DMS53 (cell line): ENCODE measurements at regions not wholly inside any gene's neighbourhood (a gene's known extent, or its start where the extent isn't known, plus 50 kb on each side); places are given as distances from the start of the nearest gene placed in this dataset.
"Not testable (repeated sequence)": the region's sequence is repeated elsewhere in the genome, so short reads cannot be mapped to it uniquely, and the experiment has no call there.

Experiments used
- DNase-seq: peaks from one replicate; lab custom pipeline; 2025; lab: John Stamatoyannopoulos, UW

GRCh38 chr7:35152059-35152458 is 101.8 kb downstream of the TBX20 start:
- not testable (repeated sequence) for DNase-seq

- DNase-seq = not testable (repeated sequence)
Observed at GRCh38 chr7:35148030-35148429, 105.9 kb downstream of the TBX20 start.

- not testable (repeated sequence) for DNase-seq
Observed at GRCh38 chr7:35142125-35142524, 104.8 kb upstream of the DPY19L1 start.

GRCh38 chr7:35139281-35139680 is 102.0 kb upstream of the DPY19L1 start:
- not testable (repeated sequence) for DNase-seq

- not testable (repeated sequence) for DNase-seq
Observed at GRCh38 chr7:35133465-35133864, 96.2 kb upstream of the DPY19L1 start.

GRCh38 chr7:35133011-35133410 is 95.7 kb upstream of the DPY19L1 start:
- DNase-seq = not testable (repeated sequence)

GRCh38 chr7:35128662-35129061 is 91.4 kb upstream of the DPY19L1 start:
- not testable (repeated sequence) for DNase-seq

- DNase-seq = not testable (repeated sequence)
Observed at GRCh38 chr7:35118526-35118925, 81.2 kb upstream of the DPY19L1 start.

- DNase-seq = peak; percentile 32
Observed at GRCh38 chr7:35106667-35107066, 69.4 kb upstream of the DPY19L1 start.

- not testable (repeated sequence) for DNase-seq
Observed at GRCh38 chr7:35105511-35105910, 68.2 kb upstream of the DPY19L1 start.

- DNase-seq = not testable (repeated sequence)
Observed at GRCh38 chr7:35102845-35103244, 65.6 kb upstream of the DPY19L1 start.

- peak; percentile 36 for DNase-seq
Observed at GRCh38 chr7:35092961-35093360, 55.7 kb upstream of the DPY19L1 start.
